CD14-positive monocyte (primary cell): ENCODE measurements at regions not wholly inside any gene's neighbourhood (a gene's known extent, or its start where the extent isn't known, plus 50 kb on each side); places are given as distances from the start of the nearest gene placed in this dataset.

ENCODE experiments used
- DNase-seq, 3 donors: peaks; one replicate each; pipeline ENCODE4 v3.0.0-alpha.2; 2011 to 2022
- H2AFZ ChIP-seq: 2 replicates; pipeline ENCODE4 v1.6.0; 2012; ENCODE audit warnings: mild to moderate bottlenecking, low read depth, low read length, inconsistent platforms; ENCODE audit not compliant: insufficient read depth, poor library complexity, severe bottlenecking
- H3K27ac ChIP-seq, 2 donors: 1 replicate in 1 of 2; 2 replicates in 1 of 2; pipeline ENCODE4 v1.5.1; 2012 to 2013; ENCODE audit warnings: low read length in 2 of 2, control low read depth in 1 of 2, inconsistent platforms in 1 of 2, low read depth in 1 of 2, mild to moderate bottlenecking in 1 of 2
- H3K27me3 ChIP-seq, 2 donors: one replicate each; pipeline versions ENCODE4 v1.6.0 to v1.6.1; 2011 to 2013; ENCODE audit warnings: low read length in 2 of 2; ENCODE audit not compliant: control insufficient read depth in 2 of 2, insufficient read depth in 2 of 2
- H3K36me3 ChIP-seq, 2 donors: replicated peaks in 1 of 2; 1 replicate in 1 of 2; 2 replicates in 1 of 2; pipeline versions ENCODE4 v1.5.1 to v1.6.1; 2012 to 2013; ENCODE audit warnings: low read length in 2 of 2, control low read depth in 1 of 2, inconsistent platforms in 1 of 2, mild to moderate bottlenecking in 1 of 2; ENCODE audit not compliant: insufficient read depth in 2 of 2, control insufficient read depth in 1 of 2
- H3K4me1 ChIP-seq, 2 donors: 1 replicate in 1 of 2; 2 replicates in 1 of 2; pipeline versions ENCODE4 v1.5.1 to v1.6.1; 2012 to 2013; ENCODE audit warnings: low read length in 2 of 2, control low read depth in 1 of 2, inconsistent platforms in 1 of 2, mild to moderate bottlenecking in 1 of 2, moderate library complexity in 1 of 2; ENCODE audit not compliant: insufficient read depth in 2 of 2, control insufficient read depth in 1 of 2
- H3K4me2 ChIP-seq: replicated peaks from 2 replicates; pipeline ENCODE3; 2012; ENCODE audit warnings: low read length, moderate library complexity, mild to moderate bottlenecking; ENCODE audit not compliant: poor library complexity, severe bottlenecking; ENCODE audit errors: extremely low read depth
- H3K4me3 ChIP-seq, 3 experiments: fragments of 200-600 bp in 1 of 3; sonication (generic) in 1 of 3; replicated peaks in 1 of 3; 1 replicate in 2 of 3; 2 replicates in 1 of 3; pipeline ENCODE4 v1.5.1; 2011 to 2013; ENCODE audit warnings: low read length in 3 of 3, mild to moderate bottlenecking in 3 of 3, control low read depth in 2 of 3, low read depth in 2 of 3, inconsistent platforms in 1 of 3, moderate library complexity in 1 of 3
- H3K79me2 ChIP-seq: 2 replicates; pipeline ENCODE4 v1.6.0; 2012; ENCODE audit warnings: mild to moderate bottlenecking, control low read depth, inconsistent platforms, low read length, moderate library complexity; ENCODE audit not compliant: insufficient read depth
- H3K9ac ChIP-seq: 2 replicates; pipeline ENCODE4 v1.6.0; 2017; ENCODE audit warnings: low read length, mild to moderate bottlenecking; ENCODE audit not compliant: insufficient read depth, poor library complexity, severe bottlenecking
- H3K9me3 ChIP-seq, 2 donors: replicated peaks in 1 of 2; 1 replicate in 1 of 2; 2 replicates in 1 of 2; pipeline versions ENCODE4 v1.5.1 to v1.6.1; 2012 to 2013; ENCODE audit warnings: low read length in 2 of 2, control low read depth in 1 of 2; ENCODE audit not compliant: control insufficient read depth in 1 of 2, insufficient read depth in 1 of 2
- H4K20me1 ChIP-seq: 2 replicates; pipeline ENCODE4 v1.6.0; 2012; ENCODE audit warnings: mild to moderate bottlenecking, low read length, control low read depth, moderate library complexity; ENCODE audit not compliant: insufficient read depth
- H3K27ac Mint-ChIP-seq, 7 donors: one replicate each; pipeline ENCODE4 v1.8.0; 2020; ENCODE audit warnings: mild to moderate bottlenecking in 7 of 7, mixed read lengths in 7 of 7, moderate library complexity in 6 of 7, inconsistent platforms in 2 of 7
- H3K27me3 Mint-ChIP-seq, 3 donors: one replicate each; pipeline ENCODE4 v1.8.0; 2021 to 2022; ENCODE audit warnings: low read depth in 3 of 3, mild to moderate bottlenecking in 3 of 3, mixed read lengths in 3 of 3, moderate library complexity in 3 of 3, inconsistent platforms in 1 of 3
- H3K36me3 Mint-ChIP-seq, 2 donors: one replicate each; pipeline ENCODE4 v1.8.0; 2020; ENCODE audit warnings: mixed read lengths in 2 of 2, inconsistent platforms in 1 of 2, mild to moderate bottlenecking in 1 of 2
- H3K4me1 Mint-ChIP-seq: one replicate; pipeline ENCODE4 v1.8.0; 2020; ENCODE audit warnings: mild to moderate bottlenecking, mixed read lengths
- H3K4me3 Mint-ChIP-seq, 2 donors: one replicate each; pipeline ENCODE4 v1.8.0; 2020; ENCODE audit warnings: mild to moderate bottlenecking in 2 of 2, mixed read lengths in 2 of 2, moderate library complexity in 1 of 2
- H3K9me3 Mint-ChIP-seq, 7 donors: one replicate each; pipeline ENCODE4 v1.8.0; 2020 to 2022; ENCODE audit warnings: mixed read lengths in 7 of 7, mild to moderate bottlenecking in 6 of 7, moderate library complexity in 6 of 7, inconsistent platforms in 2 of 7
- CTCF ChIP-seq: fragments of 200-600 bp; IDR thresholded peaks from one replicate; pipeline ENCODE4 v1.8.0; 2022; ENCODE audit warnings: antibody characterized with exemption, mild to moderate bottlenecking
- WGBS: methylation state at CpG from one replicate; pipeline ENCODE4 v1.1.5; 2013; ENCODE audit warnings: missing lambda C conversion rate; ENCODE audit not compliant: insufficient coverage; 5-methylcytosine and 5-hydroxymethylcytosine counted together
- intact Hi-C, 2 donors: fragments of 100-400 bp; cut with micrococcal nuclease; formaldehyde crosslinking; loops; one replicate each; pipeline versions ENCODE4 v1.15.0 to v1.15.1; 2023

GRCh38 chr6:12654107-12654506 is 62.5 kb upstream of the PHACTR1 start:
- Histone ChIP-seq H3K36me3 (no peaks in the 10 kb centered on the region), H3K27ac (no peak overlapping the region), H2AFZ (no peak overlapping the region), H3K9me3 (no peaks in the 10 kb centered on the region), H3K4me3 (no peak overlapping the region), H3K4me1 (no peaks in the 10 kb centered on the region), H4K20me1 (no peaks in the 10 kb centered on the region), H3K27me3 (no peaks in the 10 kb centered on the region), H3K9ac (no peak overlapping the region), H3K79me2 (no peaks in the 10 kb centered on the region), H3K4me2 (no peak overlapping the region)
- 67% methylated on average over 3 of the region's 3 CpGs for WGBS
- intact Hi-C loops = no loop called here
- H3K27me3 Mint-ChIP-seq = no peaks in the 10 kb centered on the region
- no peak overlapping the region for H3K27ac Mint-ChIP-seq
- peaks cover 0 to 4% (median 0%) of the 10 kb centered on the region in 7 donors for H3K9me3 Mint-ChIP-seq
- H3K36me3 Mint-ChIP-seq = no peaks in the 10 kb centered on the region
- DNase-seq = no peak
- no peak overlapping the region for H3K4me3 Mint-ChIP-seq
- no peaks in the 10 kb centered on the region for H3K4me1 Mint-ChIP-seq
- TF ChIP-seq CTCF = no peak

GRCh38 chr6:12654514-12654913 is 62.1 kb upstream of the PHACTR1 start:
- no peak overlapping the region for H3K4me3 ChIP-seq
- intact Hi-C loops = no loop called here
- TF ChIP-seq CTCF = no peak
- H2AFZ ChIP-seq = no peak overlapping the region
- no peak overlapping the region for H3K9ac ChIP-seq
- no peaks in the 10 kb centered on the region for H3K4me1 ChIP-seq
- peaks cover 0 to 2% (median 0%) of the 10 kb centered on the region in 7 donors for H3K9me3 Mint-ChIP-seq
- no peak overlapping the region for H3K27ac Mint-ChIP-seq
- H3K4me3 Mint-ChIP-seq = no peak overlapping the region
- H3K79me2 ChIP-seq = no peaks in the 10 kb centered on the region
- H3K27me3 ChIP-seq = no peaks in the 10 kb centered on the region
- H3K27me3 Mint-ChIP-seq = no peaks in the 10 kb centered on the region
- H4K20me1 ChIP-seq = no peaks in the 10 kb centered on the region
- 74% methylated on average over 3 of the region's 3 CpGs for WGBS
- H3K4me2 ChIP-seq = no peak overlapping the region
- H3K27ac ChIP-seq = no peak overlapping the region
- no peaks in the 10 kb centered on the region for H3K4me1 Mint-ChIP-seq
- H3K9me3 ChIP-seq = no peaks in the 10 kb centered on the region
- no peaks in the 10 kb centered on the region for H3K36me3 Mint-ChIP-seq
- H3K36me3 ChIP-seq = no peaks in the 10 kb centered on the region
- no peak for DNase-seq
